ENCODE measurements at regions not wholly inside any gene's neighbourhood (a gene's known extent, or its start where the extent isn't known, plus 50 kb on each side); places are given as distances from the start of the nearest gene placed in this dataset.

DNA sequence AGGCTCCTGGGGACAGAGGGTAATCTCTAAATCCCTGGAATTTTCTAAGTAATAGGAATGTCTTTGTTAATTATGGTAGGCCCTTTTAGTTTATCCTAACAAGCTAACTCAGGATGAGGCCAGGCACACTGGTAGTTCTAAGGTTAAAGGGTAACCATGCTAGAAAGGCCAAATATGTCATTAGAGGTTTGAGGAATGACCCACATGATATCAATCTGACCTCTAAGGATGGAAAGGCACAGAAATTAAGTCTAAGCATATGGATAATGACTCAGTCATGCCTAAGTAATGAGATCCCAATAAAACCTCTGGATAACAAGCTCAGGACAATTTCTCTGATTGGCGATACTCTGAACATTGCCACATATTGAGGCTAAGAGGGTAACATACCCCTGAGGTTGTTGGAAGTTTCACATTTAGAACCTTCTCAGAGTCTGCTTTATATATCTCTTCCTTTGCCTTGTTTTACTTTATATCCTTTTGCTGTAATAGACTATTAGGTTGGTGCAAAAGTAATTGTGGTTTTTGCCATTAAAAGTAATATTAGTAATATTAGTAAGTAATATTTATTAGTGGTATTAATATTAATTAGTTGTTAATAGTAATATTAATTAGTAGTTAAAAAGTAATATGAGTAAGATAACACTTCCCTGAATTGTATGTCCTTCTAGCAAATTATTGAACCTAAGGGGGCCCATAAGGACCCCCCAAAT lies 806.3 kb upstream of the GCFC2 start:
- Histone ChIP-seq H3K4me2 (ENCODE audit: unreplicated experiment) (no peak overlapping the region), H4K20me1 (ENCODE audit: insufficient read depth) (no peaks in the 10 kb centered on the region), H3K9me2 (ENCODE audit: insufficient read depth) (no peaks in the 10 kb centered on the region), H3K9me3 (ENCODE audit: low read depth) (no peaks in the 10 kb centered on the region), H3K79me2 (ENCODE audit: insufficient read depth) (no peaks in the 10 kb centered on the region), H3K27me3 (replicated peaks; ENCODE audit: insufficient read depth) (no peaks in the 10 kb centered on the region), H2AFZ (no peak overlapping the region), H3K4me1 (ENCODE audit: insufficient read depth) (no peaks in the 10 kb centered on the region), H3K9ac (no peak overlapping the region), H3K4me3 (no peak overlapping the region), H3K36me3 (ENCODE audit: low read depth) (no peaks in the 10 kb centered on the region), H3K27ac (no peak overlapping the region), H3F3A (ENCODE audit: insufficient read depth) (no peaks in the 10 kb centered on the region)
- DNase-seq, result no peak
- in situ Hi-C loops (cut with MboI), result no loop called here
- TF ChIP-seq EZH2 (IDR thresholded peaks at IDR 0.05; ENCODE audit: insufficient read depth, poor library complexity, severe bottlenecking) (no peak), EZH2phosphoT487 (IDR thresholded peaks at IDR 0.05; ENCODE audit: insufficient read depth, low read depth) (no peak)
- WGBS, 2 experiments (ENCODE audit: low coverage in 1 of 2, low lambda C conversion rate in 2 of 2, missing lambda C conversion rate in 2 of 2), result 41 to 48% methylated on average over 1 of the region's 1 CpG

DNA sequence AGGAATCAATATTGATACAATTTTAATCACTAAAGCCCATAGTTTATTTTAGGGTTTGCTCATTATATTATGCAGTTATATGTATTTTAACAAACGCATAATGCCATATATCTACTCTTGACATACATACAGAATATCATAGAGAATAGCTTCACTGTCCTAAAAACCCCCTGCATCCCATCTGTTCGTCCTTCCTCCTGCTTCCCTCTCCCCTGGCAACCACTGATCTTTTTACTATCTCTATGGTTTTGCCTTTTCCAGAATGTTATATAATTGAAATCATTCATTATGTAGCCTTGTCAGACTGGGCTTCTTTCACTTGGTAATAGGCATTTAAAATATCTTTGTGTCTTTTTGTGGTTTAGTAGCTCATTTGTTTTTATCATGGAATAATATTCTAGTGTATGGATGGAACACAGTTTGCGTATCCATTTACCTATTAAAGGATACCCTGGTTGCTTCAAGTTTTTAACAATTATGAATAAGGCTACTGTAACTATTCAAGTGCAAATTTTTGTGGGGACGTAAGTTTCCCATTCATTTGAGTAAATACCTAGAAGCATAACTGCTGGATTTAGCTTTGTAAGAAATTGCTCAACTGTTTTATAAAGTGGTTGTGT lies 801.6 kb upstream of the GCFC2 start:
- no peaks in the 10 kb centered on the region for H3F3A ChIP-seq (ENCODE audit: insufficient read depth)
- no peaks in the 10 kb centered on the region for H3K4me1 ChIP-seq (ENCODE audit: insufficient read depth)
- no peak for DNase-seq
- no peak for TF ChIP-seq EZH2 (IDR thresholded peaks at IDR 0.05; ENCODE audit: insufficient read depth, poor library complexity, severe bottlenecking)
- TF ChIP-seq EZH2phosphoT487 (IDR thresholded peaks at IDR 0.05; ENCODE audit: insufficient read depth, low read depth), result no peak
- no peaks in the 10 kb centered on the region for H3K36me3 ChIP-seq (ENCODE audit: low read depth)
- H3K4me2 ChIP-seq (ENCODE audit: unreplicated experiment), result no peak overlapping the region
- H4K20me1 ChIP-seq (ENCODE audit: insufficient read depth), result no peaks in the 10 kb centered on the region
- H3K27me3 ChIP-seq (replicated peaks; ENCODE audit: insufficient read depth), result no peaks in the 10 kb centered on the region
- H3K9ac ChIP-seq, result no peak overlapping the region
- in situ Hi-C loops (cut with MboI), result no loop called here
- no peak overlapping the region for H3K4me3 ChIP-seq
- no peaks in the 10 kb centered on the region for H3K9me2 ChIP-seq (ENCODE audit: insufficient read depth)
- H3K79me2 ChIP-seq (ENCODE audit: insufficient read depth), result no peaks in the 10 kb centered on the region
- H3K9me3 ChIP-seq (ENCODE audit: low read depth), result no peaks in the 10 kb centered on the region
- 6 to 9% methylated on average over 4 of the region's 4 CpGs for WGBS, 2 experiments (ENCODE audit: low coverage in 1 of 2, low lambda C conversion rate in 2 of 2, missing lambda C conversion rate in 2 of 2)
- no peak overlapping the region for H2AFZ ChIP-seq
- H3K27ac ChIP-seq, result no peak overlapping the region

DNA sequence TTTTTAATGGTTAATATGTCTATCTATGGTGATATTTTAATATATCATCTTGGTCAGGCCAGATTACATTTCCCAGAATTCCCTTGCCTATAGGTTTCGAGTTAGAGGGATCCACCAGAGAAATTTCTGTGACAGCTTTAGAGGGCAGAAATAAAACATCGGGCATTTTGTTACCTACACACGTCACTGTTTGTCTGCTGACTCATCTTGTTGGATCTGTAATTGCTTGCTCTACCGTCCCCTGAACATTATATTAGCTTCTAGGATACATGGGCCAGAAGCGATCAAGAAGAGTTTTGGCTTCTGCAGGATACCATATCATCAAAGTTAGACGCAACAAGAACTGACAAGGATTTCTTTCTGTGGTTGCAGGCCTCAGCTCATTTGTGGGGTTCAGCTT lies 795.8 kb upstream of the GCFC2 start:
- DNase-seq, result no peak
- H4K20me1 ChIP-seq (ENCODE audit: insufficient read depth), result no peaks in the 10 kb centered on the region
- no peak overlapping the region for H3K4me2 ChIP-seq (ENCODE audit: unreplicated experiment)
- H3K9ac ChIP-seq, result no peak overlapping the region
- WGBS, 2 experiments (ENCODE audit: low coverage in 1 of 2, low lambda C conversion rate in 2 of 2, missing lambda C conversion rate in 2 of 2), result 31 to 35% methylated on average over 6 of the region's 6 CpGs
- H3K36me3 ChIP-seq (ENCODE audit: low read depth), result no peaks in the 10 kb centered on the region
- H3K27ac ChIP-seq, result no peak overlapping the region
- H3K4me1 ChIP-seq (ENCODE audit: insufficient read depth), result no peaks in the 10 kb centered on the region
- no peaks in the 10 kb centered on the region for H3K27me3 ChIP-seq (replicated peaks; ENCODE audit: insufficient read depth)
- no peaks in the 10 kb centered on the region for H3K79me2 ChIP-seq (ENCODE audit: insufficient read depth)
- no peaks in the 10 kb centered on the region for H3K9me2 ChIP-seq (ENCODE audit: insufficient read depth)
- H3F3A ChIP-seq (ENCODE audit: insufficient read depth), result no peaks in the 10 kb centered on the region
- H3K4me3 ChIP-seq, result no peak overlapping the region
- TF ChIP-seq EZH2 (IDR thresholded peaks at IDR 0.05; ENCODE audit: insufficient read depth, poor library complexity, severe bottlenecking) (no peak), EZH2phosphoT487 (IDR thresholded peaks at IDR 0.05; ENCODE audit: insufficient read depth, low read depth) (no peak)
- in situ Hi-C loops (cut with MboI), result no loop called here
- H2AFZ ChIP-seq, result no peak overlapping the region
- no peaks in the 10 kb centered on the region for H3K9me3 ChIP-seq (ENCODE audit: low read depth)

DNA sequence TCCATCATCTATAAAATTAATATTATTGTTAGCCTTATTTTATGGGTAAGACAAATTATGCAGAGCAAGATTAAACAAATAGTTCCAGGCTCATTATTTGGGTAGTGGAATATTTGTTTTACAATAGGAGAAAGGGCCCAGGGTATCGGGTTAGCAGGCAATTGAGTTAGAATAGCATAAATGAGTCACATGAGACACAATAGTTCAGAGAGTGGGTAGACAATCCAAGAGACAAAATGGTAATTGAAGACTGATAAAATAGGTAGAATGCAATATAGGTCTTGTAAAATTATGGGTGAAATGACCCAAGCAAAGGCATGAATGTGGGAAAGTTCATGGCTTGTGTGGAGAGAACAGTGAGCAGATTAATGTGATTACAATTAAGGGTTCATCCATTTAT lies 790.9 kb upstream of the GCFC2 start:
- in situ Hi-C loops (cut with MboI), result no loop called here
- H3K9me3 ChIP-seq (ENCODE audit: low read depth), result no peaks in the 10 kb centered on the region
- no peaks in the 10 kb centered on the region for H3K4me1 ChIP-seq (ENCODE audit: insufficient read depth)
- H3K36me3 ChIP-seq (ENCODE audit: low read depth), result no peaks in the 10 kb centered on the region
- no peak for DNase-seq
- no peaks in the 10 kb centered on the region for H3F3A ChIP-seq (ENCODE audit: insufficient read depth)
- no peak overlapping the region for H3K27ac ChIP-seq
- H2AFZ ChIP-seq, result no peak overlapping the region
- 12 to 24% methylated on average over 1 of the region's 1 CpG for WGBS, 2 experiments (ENCODE audit: low coverage in 1 of 2, low lambda C conversion rate in 2 of 2, missing lambda C conversion rate in 2 of 2)
- no peaks in the 10 kb centered on the region for H3K9me2 ChIP-seq (ENCODE audit: insufficient read depth)
- no peaks in the 10 kb centered on the region for H3K27me3 ChIP-seq (replicated peaks; ENCODE audit: insufficient read depth)
- H3K4me3 ChIP-seq, result no peak overlapping the region
- H3K4me2 ChIP-seq (ENCODE audit: unreplicated experiment), result no peak overlapping the region
- TF ChIP-seq EZH2phosphoT487 (IDR thresholded peaks at IDR 0.05; ENCODE audit: insufficient read depth, low read depth) (no peak), EZH2 (IDR thresholded peaks at IDR 0.05; ENCODE audit: insufficient read depth, poor library complexity, severe bottlenecking) (no peak)
- H3K79me2 ChIP-seq (ENCODE audit: insufficient read depth), result no peaks in the 10 kb centered on the region
- no peaks in the 10 kb centered on the region for H4K20me1 ChIP-seq (ENCODE audit: insufficient read depth)
- H3K9ac ChIP-seq, result no peak overlapping the region

All from GM23248 (cell line).